ENCODE measurements at regions not wholly inside any gene's neighbourhood (a gene's known extent, or its start where the extent isn't known, plus 50 kb on each side); places are given as distances from the start of the nearest gene placed in this dataset.
A peak's percentile ranks its signal among the peaks of the same experiment; 100 is the strongest.

- ATAC-seq (ENCODE audit: low read depth) = no peak
- H3K36me3 ChIP-seq (ENCODE audit: control insufficient read depth, insufficient read depth, low read length) = no peaks in the 10 kb centered on the region
- no peak for DNase-seq
- H3K79me1 ChIP-seq (ENCODE audit: low read depth in 1 of 2, low read length in 2 of 2) = peaks cover 16 to 67% of the 10 kb centered on the region in 2 experiments
- peak overlapping the region; percentile 51 for H3K27ac ChIP-seq (ENCODE audit: insufficient read depth, low read length)
- POLR2A ChIA-PET (ENCODE audit: unreplicated experiment) = no interaction called here
- H4K8ac ChIP-seq (ENCODE audit: low read depth in 2 of 2, low read length in 2 of 2) = peak overlapping the region; percentile 93 to 94
- peak overlapping the region; percentile 91 for H2AK9ac ChIP-seq (replicated peaks; ENCODE audit: low read depth, low read length, poor library complexity)
- peak overlapping the region; percentile 88 for H2AK5ac ChIP-seq (ENCODE audit: low read depth, low read length)
- H3K14ac ChIP-seq (replicated peaks; ENCODE audit: low read depth, low read length) = peak overlapping the region; percentile 88; the same call in 1 of the 2 replicates
- H4K5ac ChIP-seq (ENCODE audit: low read depth, low read length) = no peak overlapping the region
- H3K9me3 ChIP-seq (ENCODE audit: control insufficient read depth, insufficient read depth, low read length) = no peaks in the 10 kb centered on the region
- peak overlapping the region; percentile 54; the same call in 1 of the 2 replicates for H3K18ac ChIP-seq (ENCODE audit: low read depth, low read length)
- H3K9ac ChIP-seq (ENCODE audit: low read depth, low read length) = no peak overlapping the region
- peak overlapping the region; percentile 64 for H2BK20ac ChIP-seq (ENCODE audit: low read depth, low read length)
- no peak; the same call in 1 of the 2 replicates for TF ChIP-seq MXI1 (IDR thresholded peaks at IDR 0.05; ENCODE audit: borderline replicate concordance, low read depth, low read length)
- TF ChIP-seq RCOR1 (IDR thresholded peaks at IDR 0.05; ENCODE audit: insufficient replicate concordance, low read length) = no peak
- TF ChIP-seq, protein P1, sequence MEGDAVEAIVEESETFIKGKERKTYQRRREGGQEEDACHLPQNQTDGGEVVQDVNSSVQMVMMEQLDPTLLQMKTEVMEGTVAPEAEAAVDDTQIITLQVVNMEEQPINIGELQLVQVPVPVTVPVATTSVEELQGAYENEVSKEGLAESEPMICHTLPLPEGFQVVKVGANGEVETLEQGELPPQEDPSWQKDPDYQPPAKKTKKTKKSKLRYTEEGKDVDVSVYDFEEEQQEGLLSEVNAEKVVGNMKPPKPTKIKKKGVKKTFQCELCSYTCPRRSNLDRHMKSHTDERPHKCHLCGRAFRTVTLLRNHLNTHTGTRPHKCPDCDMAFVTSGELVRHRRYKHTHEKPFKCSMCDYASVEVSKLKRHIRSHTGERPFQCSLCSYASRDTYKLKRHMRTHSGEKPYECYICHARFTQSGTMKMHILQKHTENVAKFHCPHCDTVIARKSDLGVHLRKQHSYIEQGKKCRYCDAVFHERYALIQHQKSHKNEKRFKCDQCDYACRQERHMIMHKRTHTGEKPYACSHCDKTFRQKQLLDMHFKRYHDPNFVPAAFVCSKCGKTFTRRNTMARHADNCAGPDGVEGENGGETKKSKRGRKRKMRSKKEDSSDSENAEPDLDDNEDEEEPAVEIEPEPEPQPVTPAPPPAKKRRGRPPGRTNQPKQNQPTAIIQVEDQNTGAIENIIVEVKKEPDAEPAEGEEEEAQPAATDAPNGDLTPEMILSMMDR (conservative IDR thresholded peaks at IDR 0.05; ENCODE audit: low read depth, low read length) = no peak
- no peak for TF ChIP-seq MAFK (IDR thresholded peaks at IDR 0.05; ENCODE audit: low read depth, low read length)
- TF ChIP-seq POLR2A (IDR thresholded peaks at IDR 0.05; ENCODE audit: low read depth, low read length) = no peak
- TF ChIP-seq RFX5 (IDR thresholded peaks at IDR 0.05; ENCODE audit: low read depth, low read length) = no peak
- no peak for TF ChIP-seq CHD1 (IDR thresholded peaks at IDR 0.05; ENCODE audit: low read depth, low read length)
- TF ChIP-seq RAD21 (IDR thresholded peaks at IDR 0.05; ENCODE audit: low read length) = no peak
- TF ChIP-seq BHLHE40 (IDR thresholded peaks at IDR 0.05; ENCODE audit: low read depth, low read length) = no peak
- no peak for TF ChIP-seq NFE2L2 (IDR thresholded peaks at IDR 0.05; ENCODE audit: low read depth, low read length)
- TF ChIP-seq CEBPB (IDR thresholded peaks at IDR 0.05; ENCODE audit: low read depth, low read length) = no peak
- TF ChIP-seq USF2 (IDR thresholded peaks at IDR 0.05; ENCODE audit: low read depth, low read length) = no peak
- TF ChIP-seq MAZ (IDR thresholded peaks at IDR 0.05; ENCODE audit: borderline replicate concordance, low read depth, low read length) = no peak
- no peak for TF ChIP-seq SMC3 (IDR thresholded peaks at IDR 0.05; ENCODE audit: low read depth, low read length)
- TF ChIP-seq, protein P2, sequence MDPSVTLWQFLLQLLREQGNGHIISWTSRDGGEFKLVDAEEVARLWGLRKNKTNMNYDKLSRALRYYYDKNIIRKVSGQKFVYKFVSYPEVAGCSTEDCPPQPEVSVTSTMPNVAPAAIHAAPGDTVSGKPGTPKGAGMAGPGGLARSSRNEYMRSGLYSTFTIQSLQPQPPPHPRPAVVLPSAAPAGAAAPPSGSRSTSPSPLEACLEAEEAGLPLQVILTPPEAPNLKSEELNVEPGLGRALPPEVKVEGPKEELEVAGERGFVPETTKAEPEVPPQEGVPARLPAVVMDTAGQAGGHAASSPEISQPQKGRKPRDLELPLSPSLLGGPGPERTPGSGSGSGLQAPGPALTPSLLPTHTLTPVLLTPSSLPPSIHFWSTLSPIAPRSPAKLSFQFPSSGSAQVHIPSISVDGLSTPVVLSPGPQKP (IDR thresholded peaks at IDR 0.05; ENCODE audit: borderline replicate concordance, low read depth, low read length) = no peak
- TF ChIP-seq FOS (IDR thresholded peaks at IDR 0.05; ENCODE audit: low read depth, low read length) = no peak
- 13% methylated on average over 1 of the region's 6 CpGs; no CpG with 5 or more reads in 1 of the 2 experiments for WGBS, 2 experiments (ENCODE audit: extremely low coverage in 2 of 2, insufficient read length in 1 of 2)
- intact Hi-C loops (cut with micrococcal nuclease) (loop anchor here (1.0 to 5.0 kb wide), 7 partner anchors 36 to 248 kb away; partner anchors contain the start of gene SMAD6), in situ Hi-C loops (cut with MboI; ENCODE audit: low sequenced_read_pairs) (loop anchor here (25.0 kb wide), 1 partner anchor 489 kb away; the partner anchor contains the start of gene TIPIN), dilution Hi-C loops (cut with HindIII; ENCODE audit: low sequenced_read_pairs, unreplicated experiment) (no loop called here)
- no peaks in the 10 kb centered on the region for H4K20me1 ChIP-seq (ENCODE audit: insufficient read depth, low read length)
- peak overlapping the region; percentile 88 for H2AFZ ChIP-seq (replicated peaks; ENCODE audit: low read length, poor library complexity)
- H3K23ac ChIP-seq (ENCODE audit: low read depth, low read length) = no peak overlapping the region; the same call in 1 of the 2 replicates
- peak overlapping the region; percentile 84 for H2BK120ac ChIP-seq (ENCODE audit: low read depth, low read length)
- H2BK5ac ChIP-seq (ENCODE audit: low read depth, low read length, poor library complexity, severe bottlenecking) = peak overlapping the region; percentile 51
- peak overlapping the region; percentile 90 for H3K4ac ChIP-seq (ENCODE audit: low read depth, low read length)
- BruUV-seq (replicated peaks) = no TSS peak
- H2BK15ac ChIP-seq (ENCODE audit: low read depth, low read length) = peak overlapping the region; percentile 51; the same call in 1 of the 3 replicates
- no peak overlapping the region for H3K4me3 ChIP-seq (ENCODE audit: insufficient read depth, low read depth, low read length)
- H3K56ac ChIP-seq (ENCODE audit: extremely low read depth, insufficient read depth, low read length) = peak overlapping the region; percentile 45; the same call in 1 of the 2 replicates
- H3K9me1 ChIP-seq (ENCODE audit: insufficient read depth, low read length) = peaks cover 4% of the 10 kb centered on the region; the same call in 1 of the 2 replicates
- CTCF ChIA-PET = interaction anchor here (0.7 to 3.0 kb wide), 19 partner anchors 8 to 232 kb away, joined by 3 to 17 read pairs (median 4); partner anchors contain the start of gene SMAD6
- no peaks in the 10 kb centered on the region for H3K27me3 ChIP-seq (ENCODE audit: control insufficient read depth, insufficient read depth, low read length)
- H4K91ac ChIP-seq (ENCODE audit: insufficient read depth, low read depth, low read length) = peak overlapping the region; percentile 94
- peak overlapping the region; percentile 53; the same call in 1 of the 2 replicates for H3K4me2 ChIP-seq (ENCODE audit: low read depth, low read length)
- H3K4me1 ChIP-seq (ENCODE audit: control insufficient read depth, insufficient read depth, low read length) = peaks cover 11% of the 10 kb centered on the region
Measured at GRCh38 chr15:66850996-66851310, 148.9 kb downstream of the SMAD6 start.
